GM23338 (cell line): ENCODE measurements at regions not wholly inside any gene's neighbourhood (a gene's known extent, or its start where the extent isn't known, plus 50 kb on each side); places are given as distances from the start of the nearest gene placed in this dataset.

Source experiments
- ATAC-seq: fragments of 200-7000 bp; cut with Tn5 transposase; 3 replicates; pipeline ENCODE4 v1.9.1; 2020
- DNase-seq: peaks from one replicate; pipeline ENCODE4 v3.0.0-alpha.2; 2015; ENCODE audit warnings: low spot score
- H2AFZ ChIP-seq: fragments of 200-600 bp; sonication (generic); 2 replicates; pipeline ENCODE4 v1.8.0; 2016; ENCODE audit warnings: antibody characterized with exemption, mild to moderate bottlenecking, moderate library complexity
- H3F3A ChIP-seq: fragments of 200-600 bp; sonication (generic); replicated peaks from 2 replicates; pipeline ENCODE4 v1.8.0; 2017; ENCODE audit warnings: antibody characterized with exemption, mixed run types, low read depth
- H3K27ac ChIP-seq: fragments of 200-600 bp; sonication (generic); 2 replicates; pipeline ENCODE4 v1.6.1; 2016; ENCODE audit warnings: low read depth
- H3K27me3 ChIP-seq: fragments of 200-600 bp; sonication (generic); 2 replicates; pipeline ENCODE4 v1.8.0; 2016; ENCODE audit warnings: mild to moderate bottlenecking, mixed run types, moderate library complexity; ENCODE audit not compliant: insufficient read depth
- H3K36me3 ChIP-seq: fragments of 200-600 bp; sonication (generic); 2 replicates; pipeline ENCODE4 v1.8.0; 2016; ENCODE audit warnings: mild to moderate bottlenecking; ENCODE audit not compliant: insufficient read depth
- H3K4me1 ChIP-seq: fragments of 200-600 bp; sonication (generic); 2 replicates; pipeline ENCODE4 v1.8.0; 2016; ENCODE audit warnings: mild to moderate bottlenecking, moderate library complexity; ENCODE audit not compliant: insufficient read depth
- H3K4me2 ChIP-seq: fragments of 200-600 bp; sonication (generic); 2 replicates; pipeline ENCODE4 v1.7.1; 2017; ENCODE audit warnings: mixed run types
- H3K4me3 ChIP-seq: fragments of 200-600 bp; sonication (generic); 2 replicates; pipeline ENCODE4 v1.6.1; 2016; ENCODE audit warnings: mixed run types
- H3K79me2 ChIP-seq: fragments of 200-600 bp; sonication (generic); replicated peaks from 2 replicates; pipeline ENCODE4 v1.8.0; 2017; ENCODE audit warnings: mild to moderate bottlenecking; ENCODE audit not compliant: insufficient read depth
- H3K9me2 ChIP-seq: fragments of 200-600 bp; sonication (generic); 2 replicates; pipeline ENCODE4 v1.8.0; 2017; ENCODE audit not compliant: insufficient read depth
- H4K20me1 ChIP-seq: fragments of 200-600 bp; sonication (generic); replicated peaks from 2 replicates; pipeline ENCODE4 v1.8.0; 2017; ENCODE audit warnings: mild to moderate bottlenecking; ENCODE audit not compliant: insufficient read depth
- H3K27ac Mint-ChIP-seq: 2 replicates; pipeline ENCODE4 v1.8.0; 2020; ENCODE audit warnings: inconsistent platforms, mild to moderate bottlenecking, moderate library complexity, mixed read lengths
- H3K27me3 Mint-ChIP-seq: 3 replicates; pipeline ENCODE4 v1.8.0; 2022; ENCODE audit warnings: low read depth, mild to moderate bottlenecking, moderate library complexity, mixed read lengths, inconsistent platforms; ENCODE audit not compliant: insufficient read depth, poor library complexity
- H3K36me3 Mint-ChIP-seq: 3 replicates; pipeline ENCODE4 v1.8.0; 2021; ENCODE audit warnings: low read depth, mild to moderate bottlenecking, inconsistent platforms, moderate library complexity, mixed read lengths
- H3K4me1 Mint-ChIP-seq: 3 replicates; pipeline ENCODE4 v1.8.0; 2020; ENCODE audit warnings: mild to moderate bottlenecking, inconsistent platforms, mixed read lengths
- H3K4me3 Mint-ChIP-seq: 3 replicates; pipeline ENCODE4 v1.8.0; 2021; ENCODE audit warnings: moderate library complexity, mild to moderate bottlenecking, inconsistent platforms, mixed read lengths
- H3K9me3 Mint-ChIP-seq: 3 replicates; pipeline ENCODE4 v1.8.0; 2020; ENCODE audit warnings: moderate library complexity, mild to moderate bottlenecking, inconsistent platforms, mixed read lengths
- CREB1 ChIP-seq: fragments of 250-450 bp; sonication (Bioruptor Pico); IDR thresholded peaks from 2 replicates; pipeline ENCODE4 v1.5.0; 2020; ENCODE audit warnings: low read depth, mild to moderate bottlenecking, moderate library complexity
- CTCF ChIP-seq, 2 experiments: fragments of 200-600 bp in 1 of 2; sonication (generic) in 1 of 2; conservative IDR thresholded peaks; 2 replicates each; pipeline versions ENCODE4 v1.5.1 to v1.6.1; 2016 to 2017; ENCODE audit warnings: antibody characterized with exemption in 2 of 2, low read depth in 2 of 2, mild to moderate bottlenecking in 2 of 2, moderate library complexity in 1 of 2
- NANOG ChIP-seq: IDR thresholded peaks from 2 replicates; pipeline ENCODE4 v1.6.1; 2016; ENCODE audit warnings: antibody characterized with exemption, borderline replicate concordance
- REST ChIP-seq: IDR thresholded peaks from one replicate; pipeline ENCODE4 v1.6.1; 2018; ENCODE audit warnings: antibody characterized with exemption; ENCODE audit not compliant: unreplicated experiment
- ZNF114 ChIP-seq: fragments of 250-450 bp; sonication (Bioruptor Pico); IDR thresholded peaks from 2 replicates; pipeline ENCODE4 v1.5.0; 2020; ENCODE audit warnings: mild to moderate bottlenecking, moderate library complexity
- ZNF331 ChIP-seq: fragments of 250-450 bp; sonication (Bioruptor Pico); IDR thresholded peaks from 2 replicates; pipeline ENCODE4 v1.5.0; 2020; ENCODE audit warnings: low read depth, mild to moderate bottlenecking, moderate library complexity

DNA sequence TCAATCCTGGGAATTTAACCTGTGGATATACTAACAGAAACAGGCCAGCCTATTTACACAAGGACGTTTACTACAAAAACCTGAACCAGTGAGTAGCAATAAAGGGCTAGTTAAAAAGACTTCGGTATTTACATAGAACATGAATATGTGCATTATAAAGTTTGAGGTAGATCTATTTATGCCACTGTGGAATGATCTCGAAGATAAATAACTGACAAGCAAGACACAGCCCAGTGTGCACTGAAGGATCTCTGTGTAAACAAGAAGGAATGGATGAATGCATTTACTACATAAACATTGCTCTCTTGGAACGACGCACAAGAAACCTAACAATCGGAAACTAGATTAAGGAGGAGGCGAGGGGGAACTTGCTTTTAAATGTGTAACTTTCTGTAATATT, 132.0 kb upstream of the NSMCE3 start (continued):
- TF ChIP-seq CTCF (conservative IDR thresholded peaks at IDR 0.05; ENCODE audit: low read depth in 2 of 2) (no peak), ZNF331 (no peak)

- peak; percentile 80 for ATAC-seq
Measured at GRCh38 chr15:29400701-29401100, 131.1 kb upstream of the NSMCE3 start.

DNA sequence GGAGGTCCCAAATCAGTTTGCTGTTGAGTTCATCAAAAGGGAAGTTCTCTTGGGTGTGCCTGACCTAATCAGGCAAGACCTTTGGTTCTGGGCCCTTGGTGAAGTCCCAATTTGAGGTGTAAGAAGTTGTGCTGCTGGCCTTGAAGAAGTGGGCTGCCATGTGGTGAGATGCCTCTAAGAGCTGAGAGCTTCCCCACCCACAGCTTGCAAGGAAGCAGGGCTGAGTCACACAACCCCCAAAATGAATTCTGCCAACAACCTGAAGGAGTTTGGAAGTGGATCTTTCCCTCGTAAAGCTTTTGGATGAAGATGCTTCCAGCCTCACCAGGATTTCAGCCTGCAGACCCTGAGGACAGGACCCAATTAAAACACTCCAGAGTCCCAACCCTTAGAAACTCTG, 129.3 kb upstream of the NSMCE3 start:
- H3K4me1 Mint-ChIP-seq = peaks cover 50% of the 10 kb centered on the region
- no peaks in the 10 kb centered on the region for H4K20me1 ChIP-seq
- no peaks in the 10 kb centered on the region for H3K27me3 ChIP-seq
- no peak for DNase-seq
- peaks cover under 1% of the 10 kb centered on the region; the same call in 1 of the 3 replicates for H3K9me3 Mint-ChIP-seq
- no peaks in the 10 kb centered on the region for H3K36me3 ChIP-seq
- no peak overlapping the region for H3K4me3 Mint-ChIP-seq
- H3K4me3 ChIP-seq = no peak overlapping the region
- H3F3A ChIP-seq = no peaks in the 10 kb centered on the region
- ATAC-seq = no peak
- peaks cover 47% of the 10 kb centered on the region for H3K4me1 ChIP-seq
- H3K79me2 ChIP-seq = no peaks in the 10 kb centered on the region
- no peaks in the 10 kb centered on the region for H3K36me3 Mint-ChIP-seq
- H3K9me2 ChIP-seq = no peaks in the 10 kb centered on the region
- no peak overlapping the region for H2AFZ ChIP-seq
- H3K4me2 ChIP-seq = no peak overlapping the region
- TF ChIP-seq ZNF114 (CRISPR knock-in tag) = no peak
- TF ChIP-seq NANOG = no peak
- H3K27me3 Mint-ChIP-seq = peaks cover 7% of the 10 kb centered on the region
- H3K27ac ChIP-seq = no peak overlapping the region
- no peak overlapping the region for H3K27ac Mint-ChIP-seq

More at GRCh38 chr15:29400701-29401100, 131.1 kb upstream of the NSMCE3 start:
- H3K4me1 Mint-ChIP-seq = peaks cover 56% of the 10 kb centered on the region
- TF ChIP-seq REST (no peak), CREB1 (CRISPR knock-in tag) (peak; percentile 36; the same call in 1 of the 2 replicates)
- H3K36me3 Mint-ChIP-seq = no peaks in the 10 kb centered on the region
- no peaks in the 10 kb centered on the region for H3K79me2 ChIP-seq
- no peak overlapping the region; the same call in 1 of the 2 replicates for H2AFZ ChIP-seq
- H3K9me3 Mint-ChIP-seq = no peaks in the 10 kb centered on the region
- no peaks in the 10 kb centered on the region for H3K36me3 ChIP-seq
- H3K27ac ChIP-seq = no peak overlapping the region; the same call in 1 of the 2 replicates
- peak overlapping the region; percentile 56 for H3K4me2 ChIP-seq
- peak; percentile 77 for DNase-seq
- H3K9me2 ChIP-seq = no peaks in the 10 kb centered on the region
- peaks cover 47% of the 10 kb centered on the region for H3K4me1 ChIP-seq
- H3K4me3 ChIP-seq = peak overlapping the region; percentile 24
- H3K27me3 ChIP-seq = no peaks in the 10 kb centered on the region
- H3K4me3 Mint-ChIP-seq = peak overlapping the region; percentile 58
- H3F3A ChIP-seq = no peaks in the 10 kb centered on the region
- no peaks in the 10 kb centered on the region for H4K20me1 ChIP-seq
- peaks cover 11% of the 10 kb centered on the region for H3K27me3 Mint-ChIP-seq
- H3K27ac Mint-ChIP-seq = no peak overlapping the region
